Mesenchymal stem cell (in vitro differentiated cells and primary cell): ENCODE measurements at regions not wholly inside any gene's neighbourhood (a gene's known extent, or its start where the extent isn't known, plus 50 kb on each side); places are given as distances from the start of the nearest gene placed in this dataset.

ENCODE experiments used
- DNase-seq: peaks from one replicate; pipeline ENCODE4 v3.0.0-alpha.2; 2013
- H2AFZ ChIP-seq: one replicate; pipeline ENCODE4 v1.6.1; 2013; ENCODE audit warnings: low read depth, mild to moderate bottlenecking, control low read depth, inconsistent platforms, low read length, moderate library complexity
- H2AK5ac ChIP-seq: 2 replicates; pipeline ENCODE4 v1.6.1; 2013; ENCODE audit warnings: low read length, moderate library complexity, mild to moderate bottlenecking, inconsistent platforms; ENCODE audit not compliant: severe bottlenecking
- H2BK120ac ChIP-seq: one replicate; pipeline ENCODE4 v1.6.1; 2013; ENCODE audit warnings: low read depth, mild to moderate bottlenecking, inconsistent platforms, low read length, moderate library complexity
- H2BK12ac ChIP-seq, 2 experiments: one replicate each; pipeline ENCODE4 v1.6.1; 2013; ENCODE audit warnings: inconsistent platforms in 2 of 2, low read length in 2 of 2, mild to moderate bottlenecking in 2 of 2, moderate library complexity in 2 of 2, control low read depth in 1 of 2
- H2BK15ac ChIP-seq: one replicate; pipeline ENCODE4 v1.6.1; 2013; ENCODE audit warnings: mild to moderate bottlenecking, low read depth, inconsistent platforms; ENCODE audit not compliant: poor library complexity, severe bottlenecking
- H2BK5ac ChIP-seq: 2 replicates; pipeline ENCODE4 v1.6.1; 2013; ENCODE audit warnings: low read depth, mild to moderate bottlenecking, low read length, control low read depth, inconsistent platforms; ENCODE audit not compliant: poor library complexity, severe bottlenecking
- H3K14ac ChIP-seq, 2 experiments: one replicate each; pipeline ENCODE4 v1.6.1; 2013; ENCODE audit warnings: inconsistent platforms in 2 of 2, low read length in 2 of 2, control low read depth in 1 of 2, mild to moderate bottlenecking in 1 of 2, moderate library complexity in 1 of 2
- H3K18ac ChIP-seq, 2 experiments: one replicate each; pipeline ENCODE4 v1.6.1; 2013; ENCODE audit warnings: inconsistent platforms in 2 of 2, low read length in 2 of 2, control low read depth in 1 of 2, low read depth in 1 of 2, mild to moderate bottlenecking in 1 of 2
- H3K23ac ChIP-seq, 2 experiments: one replicate each; pipeline ENCODE4 v1.6.1; 2013; ENCODE audit warnings: inconsistent platforms in 2 of 2, low read length in 2 of 2, mild to moderate bottlenecking in 2 of 2, moderate library complexity in 2 of 2, control low read depth in 1 of 2
- H3K27ac ChIP-seq: 2 replicates; pipeline ENCODE4 v1.5.1; 2013; ENCODE audit warnings: mild to moderate bottlenecking, moderate library complexity, low read length, control low read depth, inconsistent platforms; ENCODE audit not compliant: poor library complexity, severe bottlenecking
- H3K27me3 ChIP-seq, 2 experiments: 2 replicates each; pipeline versions ENCODE4 v1.6.1 to v1.7.0; 2013; ENCODE audit warnings: low read length in 2 of 2, mild to moderate bottlenecking in 2 of 2, moderate library complexity in 2 of 2, control low read depth in 1 of 2, inconsistent platforms in 1 of 2; ENCODE audit not compliant: control insufficient read depth in 1 of 2, insufficient read depth in 1 of 2
- H3K36me3 ChIP-seq, 2 experiments: 2 replicates each; pipeline versions ENCODE4 v1.6.1 to v1.7.0; 2013; ENCODE audit warnings: low read length in 2 of 2, control low read depth in 1 of 2, inconsistent platforms in 1 of 2, low read depth in 1 of 2, mild to moderate bottlenecking in 1 of 2; ENCODE audit not compliant: insufficient read depth in 2 of 2, control insufficient read depth in 1 of 2
- H3K4ac ChIP-seq, 2 experiments: one replicate each; pipeline ENCODE4 v1.6.1; 2013; ENCODE audit warnings: inconsistent platforms in 2 of 2, low read length in 2 of 2, mild to moderate bottlenecking in 2 of 2, moderate library complexity in 2 of 2, control low read depth in 1 of 2, low read depth in 1 of 2
- H3K4me1 ChIP-seq: 2 replicates; pipeline ENCODE4 v1.6.1; 2013; ENCODE audit warnings: low read depth, low read length, control low read depth; ENCODE audit not compliant: control insufficient read depth, insufficient read depth
- H3K4me2 ChIP-seq: 2 replicates; pipeline ENCODE4 v1.6.1; 2013; ENCODE audit warnings: low read length, mild to moderate bottlenecking, inconsistent platforms; ENCODE audit not compliant: poor library complexity, severe bottlenecking
- H3K4me3 ChIP-seq, 2 experiments: 2 replicates each; pipeline versions ENCODE4 v1.5.1 to v1.7.0; 2013; ENCODE audit warnings: low read length in 2 of 2, mild to moderate bottlenecking in 2 of 2, control low read depth in 1 of 2, low read depth in 1 of 2; ENCODE audit not compliant: insufficient read depth in 1 of 2
- H3K79me1 ChIP-seq: replicated peaks from 2 replicates; pipeline ENCODE4 v1.6.1; 2013; ENCODE audit warnings: mild to moderate bottlenecking, control low read depth, low read length, inconsistent platforms; ENCODE audit not compliant: poor library complexity, severe bottlenecking
- H3K9ac ChIP-seq: 2 replicates; pipeline ENCODE4 v1.7.0; 2013; ENCODE audit warnings: mild to moderate bottlenecking, low read length, moderate library complexity
- H3K9me3 ChIP-seq: 2 replicates; pipeline ENCODE4 v1.7.0; 2013; ENCODE audit warnings: mild to moderate bottlenecking, low read length; ENCODE audit not compliant: control insufficient read depth
- H4K8ac ChIP-seq: one replicate; pipeline ENCODE4 v1.6.1; 2013; ENCODE audit warnings: inconsistent platforms, mild to moderate bottlenecking, low read length, moderate library complexity
- H4K91ac ChIP-seq: one replicate; pipeline ENCODE4 v1.6.1; 2013; ENCODE audit warnings: mild to moderate bottlenecking, low read length, inconsistent platforms
- WGBS: methylation state at CpG from one replicate; pipeline ENCODE4 v1.1.7; 2013; ENCODE audit warnings: mixed read lengths; 5-methylcytosine and 5-hydroxymethylcytosine counted together

GRCh38 chr2:70367722-70368323 is 66.0 kb upstream of the FAM136A start:
- no peak overlapping the region for H2BK120ac ChIP-seq
- no peak overlapping the region for H2AFZ ChIP-seq
- no peak overlapping the region for H2BK12ac ChIP-seq
- H3K4me3 ChIP-seq = no peak overlapping the region
- H3K9ac ChIP-seq = no peak overlapping the region
- H3K4me2 ChIP-seq = no peak overlapping the region
- no peak overlapping the region for H4K91ac ChIP-seq
- H3K4ac ChIP-seq = no peak overlapping the region
- no peak overlapping the region for H3K27ac ChIP-seq
- H3K27me3 ChIP-seq = no peaks in the 10 kb centered on the region
- H3K14ac ChIP-seq = no peak overlapping the region
- H2BK5ac ChIP-seq = no peak overlapping the region
- H3K23ac ChIP-seq = no peak overlapping the region
- no peak overlapping the region for H2AK5ac ChIP-seq
- no peaks in the 10 kb centered on the region for H3K79me1 ChIP-seq
- peaks cover 5% of the 10 kb centered on the region for H3K9me3 ChIP-seq
- no peak overlapping the region for H4K8ac ChIP-seq
- no peaks in the 10 kb centered on the region for H3K4me1 ChIP-seq
- H2BK15ac ChIP-seq = no peak overlapping the region
- WGBS = 83% methylated on average over 8 of the region's 8 CpGs
- no peak overlapping the region for H3K18ac ChIP-seq
- H3K36me3 ChIP-seq = no peaks in the 10 kb centered on the region
- DNase-seq = peak; percentile 24

- H3K36me3 ChIP-seq = no peaks in the 10 kb centered on the region
- no peak overlapping the region for H2BK15ac ChIP-seq
- no peak overlapping the region for H3K23ac ChIP-seq
- H3K4me2 ChIP-seq = no peak overlapping the region
- no peaks in the 10 kb centered on the region for H3K79me1 ChIP-seq
- peak overlapping the region in 1 of 2 experiments; percentile 18 for H3K14ac ChIP-seq
- H4K91ac ChIP-seq = no peak overlapping the region
- H2BK12ac ChIP-seq = no peak overlapping the region
- no peak overlapping the region for H4K8ac ChIP-seq
- H3K27ac ChIP-seq = no peak overlapping the region
- H3K9ac ChIP-seq = no peak overlapping the region
- DNase-seq = no peak
- peaks cover 0 to 10% of the 10 kb centered on the region in 2 experiments for H3K27me3 ChIP-seq
- no peak overlapping the region for H2AK5ac ChIP-seq
- H3K18ac ChIP-seq = no peak overlapping the region
- H2BK120ac ChIP-seq = no peak overlapping the region
- no peak overlapping the region for H2AFZ ChIP-seq
- no peaks in the 10 kb centered on the region for H3K4me1 ChIP-seq
- no peak overlapping the region for H3K4ac ChIP-seq
- H2BK5ac ChIP-seq = no peak overlapping the region
- H3K9me3 ChIP-seq = no peaks in the 10 kb centered on the region
- no peak overlapping the region for H3K4me3 ChIP-seq
- WGBS = 86% methylated on average over 6 of the region's 6 CpGs
These were observed 60.8 kb upstream of the FAM136A start for GRCh38 chr2:70362661-70363060.

- H2AK5ac ChIP-seq = no peak overlapping the region
- no peak overlapping the region for H2BK12ac ChIP-seq
- H3K79me1 ChIP-seq = no peaks in the 10 kb centered on the region
- H4K8ac ChIP-seq = no peak overlapping the region
- H3K4ac ChIP-seq = no peak overlapping the region
- 93% methylated on average over 3 of the region's 3 CpGs for WGBS
- no peak overlapping the region for H3K4me2 ChIP-seq
- H3K14ac ChIP-seq = no peak overlapping the region
- no peak overlapping the region for H3K18ac ChIP-seq
- H3K23ac ChIP-seq = no peak overlapping the region
- H4K91ac ChIP-seq = no peak overlapping the region
- H2AFZ ChIP-seq = no peak overlapping the region
- DNase-seq = no peak
- H3K4me3 ChIP-seq = no peak overlapping the region
- H3K27me3 ChIP-seq = peaks cover 0 to 24% of the 10 kb centered on the region in 2 experiments
- H3K36me3 ChIP-seq = no peaks in the 10 kb centered on the region
- no peak overlapping the region for H2BK5ac ChIP-seq
- no peak overlapping the region for H2BK15ac ChIP-seq
- H3K4me1 ChIP-seq = no peaks in the 10 kb centered on the region
- H3K9me3 ChIP-seq = no peaks in the 10 kb centered on the region
- no peak overlapping the region for H3K27ac ChIP-seq
- H2BK120ac ChIP-seq = no peak overlapping the region
- no peak overlapping the region for H3K9ac ChIP-seq
These were observed 58.9 kb upstream of the FAM136A start for GRCh38 chr2:70360661-70361270.

GRCh38 chr2:70357684-70358071 is 55.8 kb upstream of the FAM136A start:
- Histone ChIP-seq H2BK120ac (no peak overlapping the region), H2AFZ (no peak overlapping the region), H3K36me3 (no peaks in the 10 kb centered on the region), H3K14ac (no peak overlapping the region), H3K27ac (no peak overlapping the region), H2AK5ac (no peak overlapping the region), H3K4me2 (peak overlapping the region; percentile 16), H3K9ac (no peak overlapping the region), H3K4me3 (no peak overlapping the region), H4K91ac (no peak overlapping the region), H3K23ac (no peak overlapping the region), H3K4ac (no peak overlapping the region), H3K18ac (no peak overlapping the region), H2BK12ac (no peak overlapping the region), H4K8ac (no peak overlapping the region), H2BK5ac (no peak overlapping the region), H3K79me1 (no peaks in the 10 kb centered on the region), H3K4me1 (no peaks in the 10 kb centered on the region), H3K27me3 (peaks cover 0 to 33% of the 10 kb centered on the region in 2 experiments), H3K9me3 (no peaks in the 10 kb centered on the region), H2BK15ac (no peak overlapping the region)
- peak; percentile 4 for DNase-seq
- 39% methylated on average over 6 of the region's 6 CpGs for WGBS
